Kidney glomerular epithelial cell (primary cell): ENCODE measurements at regions not wholly inside any gene's neighbourhood (a gene's known extent, or its start where the extent isn't known, plus 50 kb on each side); places are given as distances from the start of the nearest gene placed in this dataset.

Experiments used
- DNase-seq: peaks from one replicate; lab custom pipeline; 2025; lab: John Stamatoyannopoulos, UW

DNA sequence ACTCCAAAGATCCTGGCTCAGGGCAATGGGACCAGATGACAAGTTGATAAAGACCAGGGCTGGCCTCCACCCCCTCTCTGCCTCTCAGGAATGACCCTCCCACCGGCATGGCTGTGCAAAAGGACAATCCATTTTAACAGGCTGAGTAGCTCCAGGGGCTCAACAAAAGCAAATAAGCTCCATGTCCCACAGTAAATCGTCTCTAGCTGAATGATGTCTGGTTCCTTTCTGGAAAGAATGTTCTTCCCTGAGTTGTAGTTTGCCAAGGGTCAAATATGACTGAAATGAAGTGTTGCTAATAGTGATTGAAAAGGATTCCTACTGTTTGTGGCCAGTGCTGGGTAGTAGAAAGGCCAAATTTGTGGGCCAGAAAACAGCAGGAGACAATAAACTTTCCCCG is 434.4 kb upstream of the ETAA1 start:
- DNase-seq = no peak

DNA sequence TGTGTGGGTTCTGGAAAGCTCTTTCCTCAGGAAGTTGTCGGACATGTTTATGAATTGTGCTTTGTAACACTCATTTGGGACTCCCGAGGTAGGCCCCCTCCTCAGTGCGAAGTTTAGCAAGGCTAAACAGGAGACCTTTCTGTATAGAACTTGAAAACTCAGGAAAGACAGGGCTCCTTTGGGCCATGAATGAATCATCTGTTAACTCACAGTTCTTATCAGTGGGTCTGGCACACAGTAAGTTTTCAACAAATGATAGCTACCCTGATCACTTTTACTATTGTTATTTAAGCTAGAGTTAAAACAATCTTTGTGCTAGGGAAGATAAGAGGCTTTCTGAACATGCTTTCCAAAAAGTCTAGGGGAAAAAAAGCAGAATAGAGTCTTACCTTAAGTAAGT is 430.5 kb upstream of the ETAA1 start:
- no peak for DNase-seq

- DNase-seq = no peak
These were observed 428.2 kb upstream of the ETAA1 start for GRCh38 chr2:66968946-66969345.

- DNase-seq = no peak
These were observed 416.1 kb upstream of the ETAA1 start for GRCh38 chr2:66981074-66981473.

DNA sequence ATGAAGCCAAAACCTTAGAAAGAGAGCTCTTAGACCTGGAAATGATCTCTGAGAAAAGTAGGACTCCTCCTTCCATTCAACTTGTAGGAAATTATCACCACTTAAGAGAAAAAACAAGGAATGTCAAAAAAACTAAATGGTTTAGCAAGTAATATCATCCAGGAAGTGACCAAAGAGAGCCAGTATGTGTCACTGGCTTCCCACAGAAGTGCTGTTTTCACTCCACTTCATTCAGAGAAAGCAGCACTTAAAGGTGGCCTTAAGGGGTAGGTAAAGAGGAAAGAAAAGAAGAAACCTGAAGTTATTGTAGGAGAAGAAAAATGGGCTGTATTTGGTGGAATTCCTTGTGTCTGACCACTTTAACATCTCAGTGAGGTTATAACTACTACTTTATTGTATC is 414.4 kb upstream of the ETAA1 start:
- no peak for DNase-seq

GRCh38 chr2:66984864-66985263 is 412.3 kb upstream of the ETAA1 start:
- peak; percentile 26 for DNase-seq

GRCh38 chr2:66985906-66986305 is 411.2 kb upstream of the ETAA1 start:
- DNase-seq = no peak

- no peak for DNase-seq
These were observed 409.4 kb upstream of the ETAA1 start for GRCh38 chr2:66987733-66988132.

DNA sequence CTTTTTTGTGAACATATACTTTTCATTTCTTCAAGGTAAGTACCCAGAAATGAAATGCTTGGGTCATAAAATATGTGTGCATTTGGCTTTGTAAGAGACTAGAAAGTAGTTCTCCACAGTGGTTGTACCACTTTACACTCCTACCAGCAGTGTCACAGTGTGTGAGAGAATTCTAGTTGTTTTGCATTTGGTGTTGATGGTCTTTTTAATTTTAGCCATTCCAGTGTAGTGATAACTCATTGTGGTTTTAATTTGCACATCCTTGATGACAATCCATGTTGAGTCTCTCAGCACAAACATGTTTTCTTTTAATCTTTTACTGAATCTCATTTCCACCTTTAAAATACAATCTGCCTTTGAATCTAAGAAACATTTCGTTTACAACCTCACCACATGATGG is 402.5 kb upstream of the ETAA1 start:
- no peak for DNase-seq

GRCh38 chr2:66995636-66996035 is 401.5 kb upstream of the ETAA1 start:
- DNase-seq = no peak

GRCh38 chr2:67002618-67003371 is 394.3 kb upstream of the ETAA1 start:
- DNase-seq = no peak

DNA sequence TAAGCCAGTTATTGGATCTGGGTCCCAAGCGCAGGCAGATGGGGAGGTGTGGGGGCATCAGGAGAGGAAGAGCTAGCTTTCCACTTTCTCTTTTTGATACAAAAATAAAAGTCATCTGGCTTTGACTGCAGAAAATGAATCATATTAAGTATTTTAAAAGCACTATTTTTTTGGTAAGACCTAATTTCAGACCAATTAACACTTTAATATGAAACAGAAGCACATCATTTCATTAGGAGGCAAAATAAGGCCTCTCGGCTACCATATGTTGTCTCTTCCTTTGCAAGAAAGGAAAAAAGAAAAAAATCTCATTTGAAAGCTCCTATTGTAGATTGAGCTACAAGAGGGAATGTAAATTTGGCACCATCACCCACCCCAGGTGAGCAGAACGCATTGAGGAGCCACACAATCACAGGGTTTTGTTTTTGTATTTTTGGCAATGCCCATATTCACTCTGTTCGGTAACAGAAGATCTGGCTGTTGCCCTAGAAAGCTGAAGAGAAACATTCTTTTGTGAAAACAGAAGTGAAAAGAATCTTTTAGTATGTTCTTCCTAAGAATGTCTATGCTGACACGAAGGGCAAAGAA is 390.7 kb upstream of the ETAA1 start:
- DNase-seq = no peak

DNA sequence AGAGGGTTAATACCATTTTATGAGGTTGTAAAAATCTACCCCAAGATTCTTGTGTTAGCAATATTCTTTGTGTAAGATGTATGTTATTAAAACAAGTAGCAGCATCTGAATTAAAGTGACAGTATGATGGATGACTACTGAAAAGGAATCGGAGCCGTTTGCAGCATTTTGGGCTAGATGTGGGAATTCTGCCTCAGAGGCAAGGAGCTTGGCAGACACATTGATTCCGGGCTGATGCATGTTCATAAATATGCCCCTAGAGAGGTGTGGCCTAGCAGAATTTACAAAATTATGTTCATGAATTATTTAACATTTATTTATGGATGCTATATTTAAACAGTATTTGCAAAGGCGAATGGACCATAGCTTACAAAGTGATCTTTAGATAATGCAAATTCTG is 389.0 kb upstream of the ETAA1 start:
- DNase-seq = no peak

GRCh38 chr2:67012165-67012564 is 385.0 kb upstream of the ETAA1 start:
- DNase-seq = no peak

- no peak for DNase-seq
These were observed 383.3 kb upstream of the ETAA1 start for GRCh38 chr2:67013821-67014220.

DNA sequence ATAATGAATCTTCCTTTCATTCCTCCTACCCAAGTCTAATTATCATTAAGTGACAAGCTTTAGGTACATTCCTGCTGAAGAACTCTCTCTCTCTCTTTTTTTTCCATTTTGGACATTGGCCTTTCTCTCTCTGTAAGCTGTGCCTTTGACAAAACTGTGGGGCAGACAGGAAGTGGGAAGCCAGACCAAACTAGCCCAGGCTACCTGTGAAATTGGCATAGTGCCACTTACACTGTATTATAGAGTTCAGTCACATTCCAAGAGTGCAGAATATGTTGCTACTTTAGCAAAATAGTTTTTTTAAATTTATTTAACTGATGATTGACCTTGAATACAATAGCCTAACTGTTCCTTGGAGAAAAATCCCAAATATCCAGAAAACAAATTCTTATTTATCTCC is 381.5 kb upstream of the ETAA1 start:
- peak; percentile 37 for DNase-seq

- DNase-seq = no peak
These were observed 378.8 kb upstream of the ETAA1 start for GRCh38 chr2:67018301-67018700.

- DNase-seq = no peak
These were observed 365.1 kb upstream of the ETAA1 start for GRCh38 chr2:67032076-67032475.

GRCh38 chr2:67036444-67036843 is 360.7 kb upstream of the ETAA1 start:
- no peak for DNase-seq

- peak; percentile 22 for DNase-seq
These were observed 359.5 kb upstream of the ETAA1 start for GRCh38 chr2:67037655-67038054.

GRCh38 chr2:67038195-67038594 is 358.9 kb upstream of the ETAA1 start:
- no peak for DNase-seq

DNA sequence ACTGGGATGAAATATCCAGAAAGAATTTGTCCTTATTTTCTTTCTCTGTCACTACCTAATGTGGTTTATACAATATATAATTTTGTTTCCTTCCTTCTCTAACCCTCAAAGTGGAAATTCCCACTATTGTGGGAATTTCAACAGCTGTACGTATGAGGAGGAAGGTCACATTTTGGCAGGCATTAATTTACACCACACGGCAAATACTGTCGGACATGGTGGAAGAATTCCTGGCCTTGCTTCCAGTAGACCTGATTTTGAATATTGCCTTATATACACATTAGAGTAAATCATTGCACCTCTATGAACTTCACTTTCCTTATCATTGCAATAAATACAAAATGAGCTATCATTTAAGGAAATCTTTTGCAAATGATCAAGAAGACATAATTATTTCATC is 358.1 kb upstream of the ETAA1 start:
- no peak for DNase-seq

- DNase-seq = no peak
These were observed 357.5 kb upstream of the ETAA1 start for GRCh38 chr2:67039517-67040103.

DNA sequence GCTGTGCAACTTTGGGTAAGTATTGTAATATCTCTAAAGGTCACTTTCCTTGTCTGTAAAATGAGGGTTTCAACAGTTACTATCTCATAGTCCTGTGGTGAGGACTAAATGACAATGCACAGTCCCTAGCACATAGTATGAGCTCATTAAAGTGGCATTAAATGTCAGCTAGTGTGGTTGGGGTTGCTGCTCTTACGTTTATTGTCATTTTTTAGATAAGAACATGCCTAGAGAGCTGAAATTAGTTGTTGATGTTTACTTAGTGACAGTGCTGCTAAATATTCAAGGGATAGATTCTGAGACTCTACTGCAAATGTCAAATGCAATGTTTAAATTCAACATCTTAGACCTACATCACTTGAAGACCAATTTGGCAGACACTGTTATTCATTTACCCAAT is 356.1 kb upstream of the ETAA1 start:
- DNase-seq = no peak
